ENCODE measurements at regions not wholly inside any gene's neighbourhood (a gene's known extent, or its start where the extent isn't known, plus 50 kb on each side); places are given as distances from the start of the nearest gene placed in this dataset.

DNA sequence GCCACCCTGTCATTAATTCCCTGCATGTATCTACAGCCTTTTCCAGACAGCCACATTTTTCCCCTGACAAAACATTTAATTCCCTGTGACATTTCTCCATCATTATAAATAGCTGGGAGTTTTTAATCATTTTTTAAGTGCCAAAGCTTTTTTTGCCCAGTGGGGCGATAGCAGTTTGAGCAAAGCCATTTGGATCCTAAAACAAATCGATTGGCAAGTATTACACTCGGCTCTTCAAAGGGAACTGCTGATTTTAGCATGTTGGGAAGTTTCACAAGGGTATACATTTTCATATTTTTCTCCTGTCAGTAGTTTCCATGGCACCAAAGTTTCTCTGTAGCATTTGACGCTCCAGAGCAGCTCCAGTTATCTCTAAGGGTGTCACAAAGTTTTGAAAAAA lies 210.8 kb downstream of the HIPK3 start:
- TF ChIP-seq, protein P1, sequence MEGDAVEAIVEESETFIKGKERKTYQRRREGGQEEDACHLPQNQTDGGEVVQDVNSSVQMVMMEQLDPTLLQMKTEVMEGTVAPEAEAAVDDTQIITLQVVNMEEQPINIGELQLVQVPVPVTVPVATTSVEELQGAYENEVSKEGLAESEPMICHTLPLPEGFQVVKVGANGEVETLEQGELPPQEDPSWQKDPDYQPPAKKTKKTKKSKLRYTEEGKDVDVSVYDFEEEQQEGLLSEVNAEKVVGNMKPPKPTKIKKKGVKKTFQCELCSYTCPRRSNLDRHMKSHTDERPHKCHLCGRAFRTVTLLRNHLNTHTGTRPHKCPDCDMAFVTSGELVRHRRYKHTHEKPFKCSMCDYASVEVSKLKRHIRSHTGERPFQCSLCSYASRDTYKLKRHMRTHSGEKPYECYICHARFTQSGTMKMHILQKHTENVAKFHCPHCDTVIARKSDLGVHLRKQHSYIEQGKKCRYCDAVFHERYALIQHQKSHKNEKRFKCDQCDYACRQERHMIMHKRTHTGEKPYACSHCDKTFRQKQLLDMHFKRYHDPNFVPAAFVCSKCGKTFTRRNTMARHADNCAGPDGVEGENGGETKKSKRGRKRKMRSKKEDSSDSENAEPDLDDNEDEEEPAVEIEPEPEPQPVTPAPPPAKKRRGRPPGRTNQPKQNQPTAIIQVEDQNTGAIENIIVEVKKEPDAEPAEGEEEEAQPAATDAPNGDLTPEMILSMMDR (IDR thresholded peaks at IDR 0.05), result no peak
- Histone ChIP-seq H3K27ac (no peak overlapping the region), H3K4me3 (no peak overlapping the region)
- no peak for DNase-seq (ENCODE audit: low spot score)

DNA sequence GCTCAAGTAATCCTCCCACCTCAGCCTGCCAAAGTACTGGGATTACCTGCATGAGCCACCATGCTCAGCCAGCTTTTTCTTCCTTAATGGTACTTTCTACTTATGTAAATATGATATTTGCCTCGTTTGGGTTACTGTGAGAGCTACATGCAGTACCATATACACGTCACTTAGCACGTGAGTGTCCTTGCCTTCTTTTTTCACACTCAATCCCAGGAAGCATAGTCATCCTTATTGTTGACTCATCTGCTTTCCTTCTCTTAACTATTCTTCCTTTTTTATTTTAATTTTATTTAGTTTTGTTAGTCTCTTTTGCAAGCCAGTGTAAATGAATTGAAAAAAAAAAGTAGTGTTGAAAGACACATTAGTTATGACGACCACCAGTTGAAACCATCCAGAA lies 205.9 kb downstream of the HIPK3 start:
- TF ChIP-seq, protein P1 (IDR thresholded peaks at IDR 0.05), result no peak
- Histone ChIP-seq H3K27ac (no peak overlapping the region), H3K4me3 (no peak overlapping the region)
- DNase-seq (ENCODE audit: low spot score), result no peak

DNA sequence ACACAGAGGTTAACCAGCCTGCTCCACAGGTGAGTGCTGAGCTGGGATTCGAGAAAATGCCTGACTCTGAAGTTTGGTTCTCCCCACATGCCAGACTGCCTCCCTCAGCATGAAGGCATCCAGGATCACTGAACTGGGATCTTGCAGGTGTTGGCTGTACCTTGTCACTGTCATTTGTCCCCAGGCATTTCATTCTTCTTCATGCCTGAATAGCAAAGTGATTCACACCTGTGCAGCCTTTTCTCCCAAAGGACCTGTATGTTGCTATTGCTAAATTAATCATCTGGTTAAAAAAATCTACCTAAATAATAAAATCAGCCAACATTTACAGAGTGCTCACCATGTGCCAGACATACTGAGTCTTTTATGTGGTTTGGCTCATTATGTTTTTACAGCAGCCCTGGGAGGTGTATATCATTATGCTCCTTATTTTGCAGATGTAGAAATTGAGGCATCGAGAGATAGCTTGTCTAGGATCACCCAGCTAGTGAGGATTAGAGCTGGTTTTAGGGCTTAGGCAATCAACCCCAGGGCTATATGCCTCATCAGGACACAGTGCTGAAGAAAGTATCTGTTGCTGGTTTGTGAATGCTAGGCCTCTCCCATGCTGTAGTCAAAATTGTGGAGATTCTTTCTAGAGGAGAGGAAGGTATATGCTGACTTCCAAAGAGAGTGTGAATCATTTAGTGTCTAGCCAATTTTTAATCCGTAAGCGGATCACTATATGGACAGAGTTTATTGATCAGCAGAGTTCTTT lies 204.4 kb downstream of the HIPK3 start:
- H3K27ac ChIP-seq, result no peak overlapping the region
- no peak for DNase-seq (ENCODE audit: low spot score)
- TF ChIP-seq, protein P1 (IDR thresholded peaks at IDR 0.05), result no peak
- no peak overlapping the region for H3K4me3 ChIP-seq

DNA sequence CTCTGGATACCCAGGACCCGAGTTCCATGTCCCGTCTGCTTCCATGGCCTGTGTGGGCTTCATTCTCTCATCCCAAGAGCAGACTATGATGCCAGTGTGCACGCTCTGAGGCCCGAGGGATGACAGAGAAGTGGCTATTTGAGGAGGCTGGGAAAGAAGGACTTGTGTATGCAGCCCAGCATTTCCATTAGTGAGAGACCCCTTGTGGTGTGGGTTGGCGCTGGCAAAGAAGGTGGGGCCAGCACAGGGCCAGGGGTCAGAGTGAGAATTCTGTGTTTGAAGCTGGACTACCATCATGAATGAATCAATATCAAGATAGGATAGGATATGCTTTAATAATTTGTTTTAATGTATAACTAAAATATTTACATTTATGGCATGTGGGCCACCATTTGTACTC lies 200.8 kb downstream of the HIPK3 start:
- Histone ChIP-seq H3K4me3 (no peak overlapping the region), H3K27ac (no peak overlapping the region)
- DNase-seq (ENCODE audit: low spot score), result no peak
- TF ChIP-seq, protein P1 (IDR thresholded peaks at IDR 0.05), result no peak

DNA sequence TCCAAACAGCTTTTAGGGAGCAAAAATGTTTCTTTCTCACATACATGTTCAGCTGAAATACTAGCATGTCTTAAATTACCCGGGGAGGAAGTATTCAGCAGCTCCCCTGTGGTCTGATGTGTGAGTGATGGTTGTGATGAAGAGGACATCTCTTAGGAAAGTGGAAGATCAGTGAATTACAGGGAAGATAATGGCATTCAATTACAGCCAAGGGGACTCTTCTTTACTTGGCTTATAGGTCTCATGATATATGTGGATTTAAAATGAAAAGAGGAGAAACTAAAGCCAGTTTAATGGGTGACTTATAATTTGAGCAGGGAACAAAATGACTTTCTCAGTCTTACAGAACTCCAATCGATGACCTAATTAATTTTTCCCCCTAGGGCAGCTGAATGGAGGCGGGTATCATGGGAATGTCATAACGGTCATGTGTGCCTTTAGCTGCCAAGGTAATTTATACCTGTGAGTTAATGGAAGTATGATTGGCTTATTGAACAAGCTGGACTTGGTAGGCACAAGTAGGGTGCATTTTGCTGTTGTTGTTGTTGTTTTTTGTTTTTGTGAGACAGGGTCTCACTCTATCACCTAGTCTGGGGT lies 198.8 kb downstream of the HIPK3 start:
- TF ChIP-seq, protein P1 (IDR thresholded peaks at IDR 0.05), result no peak
- no peak overlapping the region for H3K27ac ChIP-seq
- no peak for DNase-seq (ENCODE audit: low spot score)
- H3K4me3 ChIP-seq, result no peak overlapping the region

DNA sequence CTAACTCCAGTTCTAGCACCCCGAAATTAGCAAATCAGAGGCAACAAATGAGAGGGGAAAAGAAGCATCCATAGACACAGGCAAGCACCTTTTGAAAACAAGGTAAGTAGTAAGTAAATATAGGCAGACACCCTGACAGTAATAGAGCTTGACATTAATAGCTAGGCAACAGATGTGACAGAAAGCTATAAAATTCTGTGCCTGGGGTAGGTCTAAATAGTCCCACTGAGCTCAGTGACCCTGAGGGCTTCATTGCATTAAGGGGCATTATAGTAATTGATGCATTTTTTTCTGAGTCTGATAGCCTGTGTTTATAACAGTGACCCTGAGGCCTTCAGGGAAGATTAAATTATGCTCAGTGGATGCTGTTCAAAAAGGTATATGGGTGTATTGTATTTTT lies 197.1 kb downstream of the HIPK3 start:
- TF ChIP-seq, protein P1 (IDR thresholded peaks at IDR 0.05), result no peak
- no peak overlapping the region for H3K27ac ChIP-seq
- H3K4me3 ChIP-seq, result no peak overlapping the region
- DNase-seq (ENCODE audit: low spot score), result no peak

All from coronary artery (tissue), 2 donors.